SK-N-SH (cell line): ENCODE measurements at regions not wholly inside any gene's neighbourhood (a gene's known extent, or its start where the extent isn't known, plus 50 kb on each side); places are given as distances from the start of the nearest gene placed in this dataset.
A peak's percentile ranks its signal among the peaks of the same experiment; 100 is the strongest.

ENCODE experiments used
- CTCF ChIA-PET: fragments of 300-600, 350-600 bp; formaldehyde crosslinking; extraction: SDS; loops from one replicate; lab custom pipeline; 2021; lab: Yijun Ruan, JAX
- POLR2A ChIA-PET: fragments of 350-600 bp; sonication (Branson Sonifier 250); formaldehyde crosslinking; extraction: SDS; loops from one replicate; lab custom pipeline; 2020; ENCODE audit warnings: antibody characterized with exemption, inconsistent platforms; lab: Yijun Ruan, JAX
- DNase-seq: peaks from one replicate; pipeline ENCODE4 v3.0.0; 2012
- H2AFZ ChIP-seq: fragments of 200-600 bp; sonication (generic); 2 replicates; pipeline ENCODE4 v1.8.1; 2016; ENCODE audit warnings: antibody characterized with exemption, mild to moderate bottlenecking, low read depth
- H3F3A ChIP-seq: fragments of 200-600 bp; sonication (generic); replicated peaks from 2 replicates; pipeline ENCODE3; 2016; ENCODE audit warnings: antibody characterized with exemption, mild to moderate bottlenecking; ENCODE audit not compliant: insufficient read depth
- H3K27ac ChIP-seq, 2 experiments: fragments of 200-500 bp in 1 of 2; fragments of 200-600 bp in 1 of 2; sonication (Bioruptor generic) in 1 of 2; sonication (generic), shearing (Covaris generic) in 1 of 2; 2 replicates each; pipeline versions ENCODE4 v1.5.1 to v1.6.1; 2014 to 2016; ENCODE audit warnings: low read depth in 2 of 2, inconsistent platforms in 1 of 2, low read length in 1 of 2, mild to moderate bottlenecking in 1 of 2, mixed read lengths in 1 of 2
- H3K27me3 ChIP-seq: fragments of 200-600 bp; sonication (generic), shearing (Covaris generic); 2 replicates; pipeline ENCODE4 v1.6.1; 2016; ENCODE audit warnings: mixed run types; ENCODE audit not compliant: insufficient read depth
- H3K36me3 ChIP-seq, 2 experiments: fragments of 200-500 bp in 1 of 2; fragments of 200-600 bp in 1 of 2; sonication (Bioruptor generic) in 1 of 2; sonication (generic) in 1 of 2; replicated peaks in 1 of 2; 2 replicates each; pipeline versions ENCODE3 to v1.5.1; 2014 to 2016; ENCODE audit warnings: low read length in 1 of 2, mild to moderate bottlenecking in 1 of 2; ENCODE audit not compliant: insufficient read depth in 2 of 2, control insufficient read depth in 1 of 2
- H3K4me1 ChIP-seq, 2 experiments: fragments of 200-500 bp in 1 of 2; fragments of 200-600 bp in 1 of 2; sonication (Bioruptor generic) in 1 of 2; sonication (generic), shearing (Covaris generic) in 1 of 2; 2 replicates each; pipeline versions ENCODE4 v1.5.1 to v1.6.1; 2014 to 2016; ENCODE audit warnings: low read depth in 1 of 2, low read length in 1 of 2, mixed run types in 1 of 2; ENCODE audit not compliant: insufficient read depth in 2 of 2, control insufficient read depth in 1 of 2
- H3K4me2 ChIP-seq: fragments of 200-600 bp; sonication (generic), shearing (Covaris generic); 2 replicates; pipeline ENCODE4 v1.6.1; 2017; ENCODE audit warnings: mixed run types
- H3K4me3 ChIP-seq, 2 experiments: fragments of 200-500 bp in 1 of 2; fragments of 200-600 bp in 1 of 2; sonication (Bioruptor generic) in 1 of 2; sonication (generic), shearing (Covaris generic) in 1 of 2; 2 replicates each; pipeline versions ENCODE4 v1.5.1 to v1.8.1; 2014 to 2016; ENCODE audit warnings: low read depth in 2 of 2, inconsistent platforms in 1 of 2, low read length in 1 of 2, mild to moderate bottlenecking in 1 of 2, mixed read lengths in 1 of 2, moderate library complexity in 1 of 2
- H3K79me2 ChIP-seq: fragments of 200-600 bp; sonication (generic); 2 replicates; pipeline ENCODE4 v1.8.1; 2017; ENCODE audit warnings: mild to moderate bottlenecking; ENCODE audit not compliant: insufficient read depth
- H3K9ac ChIP-seq: fragments of 200-600 bp; sonication (generic); 2 replicates; pipeline ENCODE4 v1.6.1; 2017; ENCODE audit warnings: mixed run types
- H3K9me2 ChIP-seq: fragments of 200-600 bp; sonication (generic); 2 replicates; pipeline ENCODE4 v1.6.1; 2017; ENCODE audit warnings: mixed run types
- H3K9me3 ChIP-seq: fragments of 200-600 bp; sonication (generic); 2 replicates; pipeline ENCODE4 v1.6.1; 2017; ENCODE audit warnings: mixed run types, mild to moderate bottlenecking, moderate library complexity
- H4K20me1 ChIP-seq: fragments of 200-600 bp; sonication (generic); 2 replicates; pipeline ENCODE4 v1.6.1; 2017; ENCODE audit warnings: mild to moderate bottlenecking, mixed run types; ENCODE audit not compliant: insufficient read depth
- CTCF ChIP-seq: fragments of 200-600 bp; sonication (generic); IDR thresholded peaks from 2 replicates; pipeline ENCODE4 v1.6.1; 2017; ENCODE audit warnings: antibody characterized with exemption, mild to moderate bottlenecking, moderate library complexity
- ELF1 ChIP-seq: IDR thresholded peaks from 2 replicates; pipeline ENCODE4 v1.4.0; 2012
- EP300 ChIP-seq, 2 experiments: IDR thresholded peaks; 2 replicates each; pipeline versions ENCODE4 v1.4.0 to v1.6.1; 2012; ENCODE audit warnings: borderline replicate concordance in 1 of 2, low read depth in 1 of 2, low read length in 1 of 2
- EZH2phosphoT487 ChIP-seq: fragments of 200-600 bp; sonication (generic); IDR thresholded peaks from 2 replicates; pipeline ENCODE4 v1.6.1; 2017; ENCODE audit warnings: low read depth, mixed run types, mild to moderate bottlenecking, antibody characterized with exemption, moderate library complexity, borderline replicate concordance
- FOXJ3 ChIP-seq: sonication (generic); formaldehyde crosslinking; IDR thresholded peaks from 2 replicates; pipeline ENCODE4 v1.5.1; 2020; ENCODE audit warnings: mild to moderate bottlenecking, missing genetic modification reagents
- MXI1 ChIP-seq: IDR thresholded peaks from 2 replicates; pipeline ENCODE4 v1.6.1; 2012; ENCODE audit warnings: mild to moderate bottlenecking, low read depth, low read length, improper control_type of control experiment
- NRF1 ChIP-seq: IDR thresholded peaks from 2 replicates; pipeline ENCODE4 v1.6.1; 2012; ENCODE audit warnings: low read depth, mild to moderate bottlenecking, low read length
- POLR2AphosphoS5 ChIP-seq: IDR thresholded peaks from 2 replicates; pipeline ENCODE4 v1.6.1; 2012; ENCODE audit warnings: low read depth, low read length
- REST ChIP-seq: IDR thresholded peaks from 2 replicates; pipeline ENCODE4 v1.6.1; 2012; ENCODE audit warnings: mild to moderate bottlenecking, low read depth, low read length, moderate library complexity
- RFX5 ChIP-seq: IDR thresholded peaks from 2 replicates; pipeline ENCODE4 v1.6.1; 2012; ENCODE audit warnings: mild to moderate bottlenecking, improper control_type of control experiment, low read length
- RXRA ChIP-seq: IDR thresholded peaks from 2 replicates; pipeline ENCODE4 v1.4.0; 2012; ENCODE audit warnings: low read depth, mild to moderate bottlenecking, borderline replicate concordance
- SMC3 ChIP-seq: IDR thresholded peaks from 2 replicates; pipeline ENCODE4 v1.6.1; 2012; ENCODE audit warnings: low read depth, low read length, improper control_type of control experiment
- YY1 ChIP-seq: IDR thresholded peaks from 2 replicates; pipeline ENCODE4 v1.4.0; 2012; ENCODE audit warnings: low read depth, mild to moderate bottlenecking
- WGBS: methylation state at CpG from one replicate; pipeline ENCODE4 v1.1.6; 2017; ENCODE audit warnings: low lambda C conversion rate; 5-methylcytosine and 5-hydroxymethylcytosine counted together
- TF ChIP-seq, protein P1 (sequence below): fragments of 150-350 bp; IDR thresholded peaks from 2 replicates; pipeline ENCODE4 v1.6.1; 2017; ENCODE audit warnings: antibody characterized with exemption, low read length, low read depth, borderline replicate concordance
- TF ChIP-seq, protein P2 (sequence below): IDR thresholded peaks from 2 replicates; pipeline ENCODE4 v1.4.0; 2012; ENCODE audit warnings: low read depth, borderline replicate concordance

GRCh38 chr6:27836141-27836782 is 75.9 kb downstream of the OR2B2 start:
- H3K36me3 ChIP-seq: peaks cover 0 to 8% of the 10 kb centered on the region in 2 experiments
- no peaks in the 10 kb centered on the region for H4K20me1 ChIP-seq
- DNase-seq: no peak
- H3K27me3 ChIP-seq: no peaks in the 10 kb centered on the region
- no peak for TF ChIP-seq RFX5
- TF ChIP-seq YY1: no peak
- TF ChIP-seq POLR2AphosphoS5: no peak
- no peak for TF ChIP-seq EZH2phosphoT487
- no peak for TF ChIP-seq NRF1
- peaks cover 48% of the 10 kb centered on the region for H3K79me2 ChIP-seq
- ChIA-PET POLR2A (interaction anchor here (0.6 to 11.5 kb wide), 16 partner anchors 13 to 1815 kb away, joined by 3 to 578 read pairs (median 20); a partner anchor contains a TSS), CTCF (interaction anchor here (1.2 to 5.7 kb wide), 4 partner anchors 14 to 59 kb away, joined by 3 to 29 read pairs (median 6); a partner anchor contains a TSS)
- peak overlapping the region; percentile 97 to 99 for H3K27ac ChIP-seq
- H3K4me2 ChIP-seq: peak overlapping the region; percentile 97
- H3F3A ChIP-seq: peaks cover 38% of the 10 kb centered on the region
- no peaks in the 10 kb centered on the region for H3K9me2 ChIP-seq
- peaks cover 0 to 12% of the 10 kb centered on the region in 2 experiments; a peak in 2 of 4 replicates for H3K4me1 ChIP-seq
- H3K4me3 ChIP-seq: peak overlapping the region; percentile 83 to 84
- WGBS: 5% methylated on average over 3 of the region's 3 CpGs
- peak overlapping the region; percentile 99 for H3K9ac ChIP-seq
- H3K9me3 ChIP-seq: no peaks in the 10 kb centered on the region
- H2AFZ ChIP-seq: no peak overlapping the region

DNA sequence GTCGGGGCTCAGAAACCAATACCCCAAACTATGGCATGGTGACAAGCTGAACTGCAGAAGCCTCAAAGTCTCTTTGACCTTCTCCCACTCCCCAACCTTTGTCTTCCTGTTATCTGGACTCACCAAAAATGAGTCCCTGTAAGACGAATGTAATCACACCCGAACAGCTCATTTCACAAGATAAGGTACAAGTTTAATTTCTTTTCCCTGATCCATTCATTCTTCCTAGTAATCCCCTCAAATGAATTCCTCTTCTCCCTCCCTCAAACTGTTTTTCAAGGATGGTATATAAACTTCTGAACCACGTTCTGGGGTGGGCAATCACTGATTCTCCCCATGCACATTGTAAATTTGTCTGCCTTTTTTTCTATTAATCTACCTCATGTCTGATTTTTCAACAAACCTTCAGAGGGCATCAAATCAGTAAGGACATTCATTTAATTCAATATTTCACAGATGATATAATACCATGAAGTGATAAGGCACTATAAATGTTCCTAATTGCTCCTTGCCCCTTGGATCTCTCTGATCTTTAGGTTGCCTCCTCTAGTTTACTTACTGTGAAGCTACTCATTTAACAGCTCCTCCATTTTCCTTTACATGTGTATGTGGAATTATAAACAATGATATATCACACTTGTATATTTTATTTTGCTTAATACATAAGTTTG is 77.2 kb downstream of the OR2B2 start:
- peak overlapping the region; percentile 97; the same call in 1 of the 2 replicates for H3K4me2 ChIP-seq
- CTCF ChIA-PET: interaction anchor here (1.0 to 5.7 kb wide), 3 partner anchors 24 to 64 kb away, joined by 3 to 29 read pairs (median 3); no protein-coding TSS in a partner anchor
- H3K4me3 ChIP-seq: peak overlapping the region in 1 of 2 experiments; percentile 83; a peak in 2 of 4 replicates
- TF ChIP-seq CTCF (no peak), RXRA (no peak), REST (no peak), EZH2phosphoT487 (no peak), MXI1 (no peak), EP300 (IDR thresholded peaks at IDR 0.05; ENCODE audit: borderline replicate concordance in 1 of 2, low read depth in 1 of 2, low read length in 1 of 2) (no peak), ELF1 (no peak), FOXJ3 (CRISPR knock-in tag) (no peak), SMC3 (no peak)
- TF ChIP-seq, protein P1, sequence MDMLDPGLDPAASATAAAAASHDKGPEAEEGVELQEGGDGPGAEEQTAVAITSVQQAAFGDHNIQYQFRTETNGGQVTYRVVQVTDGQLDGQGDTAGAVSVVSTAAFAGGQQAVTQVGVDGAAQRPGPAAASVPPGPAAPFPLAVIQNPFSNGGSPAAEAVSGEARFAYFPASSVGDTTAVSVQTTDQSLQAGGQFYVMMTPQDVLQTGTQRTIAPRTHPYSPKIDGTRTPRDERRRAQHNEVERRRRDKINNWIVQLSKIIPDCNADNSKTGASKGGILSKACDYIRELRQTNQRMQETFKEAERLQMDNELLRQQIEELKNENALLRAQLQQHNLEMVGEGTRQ: no peak
- TF ChIP-seq, protein P2, sequence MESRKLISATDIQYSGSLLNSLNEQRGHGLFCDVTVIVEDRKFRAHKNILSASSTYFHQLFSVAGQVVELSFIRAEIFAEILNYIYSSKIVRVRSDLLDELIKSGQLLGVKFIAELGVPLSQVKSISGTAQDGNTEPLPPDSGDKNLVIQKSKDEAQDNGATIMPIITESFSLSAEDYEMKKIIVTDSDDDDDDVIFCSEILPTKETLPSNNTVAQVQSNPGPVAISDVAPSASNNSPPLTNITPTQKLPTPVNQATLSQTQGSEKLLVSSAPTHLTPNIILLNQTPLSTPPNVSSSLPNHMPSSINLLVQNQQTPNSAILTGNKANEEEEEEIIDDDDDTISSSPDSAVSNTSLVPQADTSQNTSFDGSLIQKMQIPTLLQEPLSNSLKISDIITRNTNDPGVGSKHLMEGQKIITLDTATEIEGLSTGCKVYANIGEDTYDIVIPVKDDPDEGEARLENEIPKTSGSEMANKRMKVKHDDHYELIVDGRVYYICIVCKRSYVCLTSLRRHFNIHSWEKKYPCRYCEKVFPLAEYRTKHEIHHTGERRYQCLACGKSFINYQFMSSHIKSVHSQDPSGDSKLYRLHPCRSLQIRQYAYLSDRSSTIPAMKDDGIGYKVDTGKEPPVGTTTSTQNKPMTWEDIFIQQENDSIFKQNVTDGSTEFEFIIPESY: no peak

More for the DNA sequence above, 77.2 kb downstream of the OR2B2 start:
- peaks cover 0 to 8% of the 10 kb centered on the region in 2 experiments for H3K36me3 ChIP-seq
- POLR2A ChIA-PET: interaction anchor here (4.6 to 11.5 kb wide), 3 partner anchors 11 to 54 kb away, joined by 57 to 578 read pairs (median 80); a partner anchor contains a TSS
- H3K9me3 ChIP-seq: no peaks in the 10 kb centered on the region
- H3K27ac ChIP-seq: peak overlapping the region; percentile 97 to 99
- no peak for DNase-seq
- H3F3A ChIP-seq: peaks cover 39% of the 10 kb centered on the region
- no peak overlapping the region for H2AFZ ChIP-seq
- peaks cover 0 to 12% of the 10 kb centered on the region in 2 experiments; a peak in 3 of 4 replicates for H3K4me1 ChIP-seq
- 73% methylated on average over 4 of the region's 4 CpGs for WGBS
- H3K9ac ChIP-seq: peak overlapping the region; percentile 99; the same call in 1 of the 2 replicates
- H3K9me2 ChIP-seq: no peaks in the 10 kb centered on the region
- H3K79me2 ChIP-seq: peaks cover 50% of the 10 kb centered on the region
- H4K20me1 ChIP-seq: no peaks in the 10 kb centered on the region
- H3K27me3 ChIP-seq: no peaks in the 10 kb centered on the region
